Fibroblast of lung (primary cell): ENCODE measurements at regions not wholly inside any gene's neighbourhood (a gene's known extent, or its start where the extent isn't known, plus 50 kb on each side); places are given as distances from the start of the nearest gene placed in this dataset.

Experiments
- CTCF ChIP-seq, 2 donors: IDR thresholded peaks in 1 of 2; conservative IDR thresholded peaks in 1 of 2; 1 replicate in 1 of 2; 2 replicates in 1 of 2; pipeline ENCODE4 v1.5.1; 2011 to 2012; ENCODE audit warnings: low read length in 2 of 2, control low read depth in 1 of 2, inconsistent platforms in 1 of 2, low read depth in 1 of 2, mild to moderate bottlenecking in 1 of 2
- EZH2 ChIP-seq: IDR thresholded peaks from 2 replicates; pipeline ENCODE4 v1.5.1; 2012; ENCODE audit warnings: low read length, control low read depth, mild to moderate bottlenecking; ENCODE audit errors: missing control alignments

- TF ChIP-seq CTCF (conservative IDR thresholded peaks at IDR 0.05 in 1 of 2, IDR thresholded peaks at IDR 0.05 in 1 of 2; ENCODE audit: low read depth in 1 of 2, low read length in 2 of 2) (no peak), EZH2 (no peak)
Observed at GRCh38 chr6:97963193-97963592, 680.2 kb upstream of the MMS22L start.
